ENCODE measurements at regions not wholly inside any gene's neighbourhood (a gene's known extent, or its start where the extent isn't known, plus 50 kb on each side); places are given as distances from the start of the nearest gene placed in this dataset.

GRCh38 chr1:47635597-47635996 is 197.8 kb downstream of the FOXD2 start:
- DNase-seq, result peak; percentile 38
- Mint-ChIP-seq H3K4me3 (no peak overlapping the region), H3K27me3 (ENCODE audit: insufficient read depth) (peaks cover 27% of the 10 kb centered on the region), H3K27ac (no peak overlapping the region), H3K4me1 (ENCODE audit: low read depth) (peaks cover 14% of the 10 kb centered on the region), H3K9me3 (no peaks in the 10 kb centered on the region), H3K36me3 (ENCODE audit: low read depth) (no peaks in the 10 kb centered on the region)
- TF ChIP-seq CTCF (IDR thresholded peaks at IDR 0.05), result no peak

GRCh38 chr1:47637111-47637685 is 199.4 kb downstream of the FOXD2 start:
- Mint-ChIP-seq H3K27ac (no peak overlapping the region), H3K27me3 (ENCODE audit: insufficient read depth) (peaks cover 22% of the 10 kb centered on the region), H3K4me1 (ENCODE audit: low read depth) (peaks cover 14% of the 10 kb centered on the region), H3K4me3 (no peak overlapping the region), H3K36me3 (ENCODE audit: low read depth) (no peaks in the 10 kb centered on the region), H3K9me3 (no peaks in the 10 kb centered on the region)
- TF ChIP-seq CTCF (IDR thresholded peaks at IDR 0.05), result no peak
- no peak for DNase-seq

- Mint-ChIP-seq H3K36me3 (ENCODE audit: low read depth) (no peaks in the 10 kb centered on the region), H3K27me3 (ENCODE audit: insufficient read depth) (peaks cover 24% of the 10 kb centered on the region), H3K4me1 (ENCODE audit: low read depth) (peaks cover 14% of the 10 kb centered on the region), H3K9me3 (no peaks in the 10 kb centered on the region), H3K27ac (no peak overlapping the region), H3K4me3 (no peak overlapping the region)
- DNase-seq, result no peak
- no peak for TF ChIP-seq CTCF (IDR thresholded peaks at IDR 0.05)
These were observed 200.4 kb downstream of the FOXD2 start for GRCh38 chr1:47638240-47638639.

GRCh38 chr1:47638713-47639112 is 200.9 kb downstream of the FOXD2 start:
- no peak overlapping the region for H3K27ac Mint-ChIP-seq
- no peak overlapping the region for H3K4me3 Mint-ChIP-seq
- peaks cover 14% of the 10 kb centered on the region for H3K4me1 Mint-ChIP-seq (ENCODE audit: low read depth)
- no peak for TF ChIP-seq CTCF (IDR thresholded peaks at IDR 0.05)
- H3K27me3 Mint-ChIP-seq (ENCODE audit: insufficient read depth), result peaks cover 25% of the 10 kb centered on the region
- no peak for DNase-seq
- H3K9me3 Mint-ChIP-seq, result no peaks in the 10 kb centered on the region
- H3K36me3 Mint-ChIP-seq (ENCODE audit: low read depth), result no peaks in the 10 kb centered on the region

GRCh38 chr1:47643306-47644211 is 205.7 kb downstream of the FOXD2 start:
- Mint-ChIP-seq H3K4me1 (ENCODE audit: low read depth) (peaks cover 8% of the 10 kb centered on the region; the same call in 1 of the 2 replicates), H3K36me3 (ENCODE audit: low read depth) (no peaks in the 10 kb centered on the region), H3K27me3 (ENCODE audit: insufficient read depth) (peaks cover 46% of the 10 kb centered on the region), H3K4me3 (no peak overlapping the region), H3K27ac (no peak overlapping the region), H3K9me3 (no peaks in the 10 kb centered on the region)
- TF ChIP-seq CTCF (IDR thresholded peaks at IDR 0.05), result no peak
- DNase-seq, result no peak
